ENCODE measurements at regions not wholly inside any gene's neighbourhood (a gene's known extent, or its start where the extent isn't known, plus 50 kb on each side); places are given as distances from the start of the nearest gene placed in this dataset.

DNA sequence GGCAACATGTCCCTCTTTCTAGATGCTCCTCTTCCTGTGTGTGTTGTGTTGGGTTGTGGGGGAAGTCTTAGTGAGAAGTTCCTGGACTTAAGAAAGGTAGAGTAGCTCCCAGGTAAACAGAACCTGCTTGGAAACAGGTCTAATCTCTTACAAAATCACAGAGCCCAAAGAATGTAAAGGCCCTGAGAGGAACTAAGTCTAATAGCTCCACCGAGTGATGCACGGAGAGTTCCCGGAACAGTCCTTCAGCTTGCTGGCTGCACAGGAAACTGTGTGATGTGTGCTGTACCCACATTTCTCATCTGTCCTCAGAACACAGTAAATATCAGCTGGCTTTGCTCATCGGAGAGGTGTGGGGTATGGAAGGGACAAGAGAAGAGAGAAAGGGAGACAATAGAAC, 182.6 kb upstream of the LYZL1 start:
- H3K4me3 ChIP-seq (ENCODE audit: low read length), result no peak overlapping the region
- no peaks in the 10 kb centered on the region for H3F3A ChIP-seq (ENCODE audit: insufficient read depth, low read length)
- H3K4me1 ChIP-seq (ENCODE audit: low read length), result no peaks in the 10 kb centered on the region
- H3K9me3 ChIP-seq (replicated peaks; ENCODE audit: insufficient read depth, low read length), result no peaks in the 10 kb centered on the region
- H3K4me2 ChIP-seq (ENCODE audit: low read depth, low read length), result no peak overlapping the region
- H4K20me1 ChIP-seq (ENCODE audit: insufficient read depth, low read length), result no peaks in the 10 kb centered on the region
- H3K9me2 ChIP-seq (replicated peaks; ENCODE audit: insufficient read depth, low read length), result no peaks in the 10 kb centered on the region
- no peaks in the 10 kb centered on the region for H3K79me2 ChIP-seq (ENCODE audit: low read length)
- no peak for TF ChIP-seq EZH2 (optimal IDR thresholded peaks at IDR 0.05; ENCODE audit: low read depth, low read length)
- no peak overlapping the region for H3K27ac ChIP-seq (ENCODE audit: low read length)
- no peak for DNase-seq
- H3K36me3 ChIP-seq (replicated peaks; ENCODE audit: insufficient read depth, low read length), result no peaks in the 10 kb centered on the region
- no peak overlapping the region for H3K9ac ChIP-seq (ENCODE audit: low read length)
- no peak overlapping the region for H2AFZ ChIP-seq (ENCODE audit: low read length)
- H3K27me3 ChIP-seq (replicated peaks; ENCODE audit: insufficient read depth, low read length), result no peaks in the 10 kb centered on the region

- H3K9me3 ChIP-seq (replicated peaks; ENCODE audit: insufficient read depth, low read length), result no peaks in the 10 kb centered on the region
- H3K9ac ChIP-seq (ENCODE audit: low read length), result no peak overlapping the region
- no peak for DNase-seq
- no peaks in the 10 kb centered on the region for H3K27me3 ChIP-seq (replicated peaks; ENCODE audit: insufficient read depth, low read length)
- H3K79me2 ChIP-seq (ENCODE audit: low read length), result no peaks in the 10 kb centered on the region
- no peaks in the 10 kb centered on the region for H3K9me2 ChIP-seq (replicated peaks; ENCODE audit: insufficient read depth, low read length)
- H3K4me2 ChIP-seq (ENCODE audit: low read depth, low read length), result no peak overlapping the region
- H4K20me1 ChIP-seq (ENCODE audit: insufficient read depth, low read length), result no peaks in the 10 kb centered on the region
- H2AFZ ChIP-seq (ENCODE audit: low read length), result no peak overlapping the region
- H3K4me3 ChIP-seq (ENCODE audit: low read length), result no peak overlapping the region
- TF ChIP-seq, protein P1, sequence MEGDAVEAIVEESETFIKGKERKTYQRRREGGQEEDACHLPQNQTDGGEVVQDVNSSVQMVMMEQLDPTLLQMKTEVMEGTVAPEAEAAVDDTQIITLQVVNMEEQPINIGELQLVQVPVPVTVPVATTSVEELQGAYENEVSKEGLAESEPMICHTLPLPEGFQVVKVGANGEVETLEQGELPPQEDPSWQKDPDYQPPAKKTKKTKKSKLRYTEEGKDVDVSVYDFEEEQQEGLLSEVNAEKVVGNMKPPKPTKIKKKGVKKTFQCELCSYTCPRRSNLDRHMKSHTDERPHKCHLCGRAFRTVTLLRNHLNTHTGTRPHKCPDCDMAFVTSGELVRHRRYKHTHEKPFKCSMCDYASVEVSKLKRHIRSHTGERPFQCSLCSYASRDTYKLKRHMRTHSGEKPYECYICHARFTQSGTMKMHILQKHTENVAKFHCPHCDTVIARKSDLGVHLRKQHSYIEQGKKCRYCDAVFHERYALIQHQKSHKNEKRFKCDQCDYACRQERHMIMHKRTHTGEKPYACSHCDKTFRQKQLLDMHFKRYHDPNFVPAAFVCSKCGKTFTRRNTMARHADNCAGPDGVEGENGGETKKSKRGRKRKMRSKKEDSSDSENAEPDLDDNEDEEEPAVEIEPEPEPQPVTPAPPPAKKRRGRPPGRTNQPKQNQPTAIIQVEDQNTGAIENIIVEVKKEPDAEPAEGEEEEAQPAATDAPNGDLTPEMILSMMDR (IDR thresholded peaks at IDR 0.05; ENCODE audit: low read length), result no peak
- no peak for TF ChIP-seq EZH2phosphoT487 (IDR thresholded peaks at IDR 0.05; ENCODE audit: low read length)
- TF ChIP-seq EZH2 (optimal IDR thresholded peaks at IDR 0.05; ENCODE audit: low read depth, low read length), result no peak
- H3F3A ChIP-seq (ENCODE audit: insufficient read depth, low read length), result no peaks in the 10 kb centered on the region
- H3K27ac ChIP-seq (ENCODE audit: low read length), result no peak overlapping the region
- H3K36me3 ChIP-seq (replicated peaks; ENCODE audit: insufficient read depth, low read length), result no peaks in the 10 kb centered on the region
- H3K4me1 ChIP-seq (ENCODE audit: low read length), result no peaks in the 10 kb centered on the region
These were observed 180.9 kb upstream of the LYZL1 start for GRCh38 chr10:29107866-29108498.

GRCh38 chr10:29109707-29110571, 178.9 kb upstream of the LYZL1 start:
- Histone ChIP-seq H3K4me3 (ENCODE audit: low read length) (no peak overlapping the region), H3K4me1 (ENCODE audit: low read length) (no peaks in the 10 kb centered on the region), H2AFZ (ENCODE audit: low read length) (no peak overlapping the region), H3K79me2 (ENCODE audit: low read length) (no peaks in the 10 kb centered on the region), H3K4me2 (ENCODE audit: low read depth, low read length) (no peak overlapping the region), H3K27me3 (replicated peaks; ENCODE audit: insufficient read depth, low read length) (no peaks in the 10 kb centered on the region), H3F3A (ENCODE audit: insufficient read depth, low read length) (no peaks in the 10 kb centered on the region), H4K20me1 (ENCODE audit: insufficient read depth, low read length) (no peaks in the 10 kb centered on the region), H3K9ac (ENCODE audit: low read length) (no peak overlapping the region), H3K9me2 (replicated peaks; ENCODE audit: insufficient read depth, low read length) (no peaks in the 10 kb centered on the region), H3K27ac (ENCODE audit: low read length) (no peak overlapping the region), H3K36me3 (replicated peaks; ENCODE audit: insufficient read depth, low read length) (no peaks in the 10 kb centered on the region), H3K9me3 (replicated peaks; ENCODE audit: insufficient read depth, low read length) (no peaks in the 10 kb centered on the region)
- DNase-seq, result no peak
- no peak for TF ChIP-seq EZH2 (optimal IDR thresholded peaks at IDR 0.05; ENCODE audit: low read depth, low read length)
- TF ChIP-seq, protein P1 (IDR thresholded peaks at IDR 0.05; ENCODE audit: low read length), result no peak
- TF ChIP-seq EZH2phosphoT487 (IDR thresholded peaks at IDR 0.05; ENCODE audit: low read length), result no peak
